Cardiac septum (tissue), 1 donor: ENCODE measurements at regions not wholly inside any gene's neighbourhood (a gene's known extent, or its start where the extent isn't known, plus 50 kb on each side); places are given as distances from the start of the nearest gene placed in this dataset.

Experiments
- DNase-seq: peaks from one replicate; pipeline ENCODE4 v3.0.0-alpha.2; 2020; ENCODE audit warnings: low spot score
- intact Hi-C: fragments of 100-400 bp; cut with DNase I; formaldehyde crosslinking; loops from one replicate; pipeline ENCODE4 v1.14.0; 2022
- donor health status: DM: no; HTN: no; CAD: no.

- intact Hi-C loops = no loop called here
- DNase-seq = no peak
These were observed 49.7 kb downstream of the GLI2 start for GRCh38 chr2:120785228-120785966.

- no peak for DNase-seq
- intact Hi-C loops = no loop called here
These were observed 50.6 kb downstream of the GLI2 start for GRCh38 chr2:120786038-120786960.

GRCh38 chr2:120787111-120787821, 51.6 kb downstream of the GLI2 start:
- intact Hi-C loops = no loop called here
- no peak for DNase-seq

- no peak for DNase-seq
These were observed 52.4 kb downstream of the GLI2 start for GRCh38 chr2:120787822-120788700.

GRCh38 chr2:120791243-120791961, 55.7 kb downstream of the GLI2 start:
- no peak for DNase-seq
- intact Hi-C loops = no loop called here

More at GRCh38 chr2:120787822-120788700, 52.4 kb downstream of the GLI2 start:
- intact Hi-C loops = no loop called here

GRCh38 chr2:120791962-120792297, 56.3 kb downstream of the GLI2 start:
- DNase-seq = no peak
- intact Hi-C loops = no loop called here

- intact Hi-C loops = no loop called here
- no peak for DNase-seq
These were observed 58.2 kb downstream of the GLI2 start for GRCh38 chr2:120793682-120794403.

- intact Hi-C loops = no loop called here
- no peak for DNase-seq
These were observed 59.0 kb downstream of the GLI2 start for GRCh38 chr2:120794716-120795115.

GRCh38 chr2:120796094-120796493, 60.4 kb downstream of the GLI2 start:
- no peak for DNase-seq
- intact Hi-C loops = no loop called here

GRCh38 chr2:120797421-120798221, 62.0 kb downstream of the GLI2 start:
- no peak for DNase-seq
- intact Hi-C loops = no loop called here

- DNase-seq = no peak
- intact Hi-C loops = no loop called here
These were observed 63.0 kb downstream of the GLI2 start for GRCh38 chr2:120798567-120799247.

- no peak for DNase-seq
- intact Hi-C loops = no loop called here
These were observed 66.5 kb downstream of the GLI2 start for GRCh38 chr2:120802158-120802557.

GRCh38 chr2:120802867-120803484, 67.3 kb downstream of the GLI2 start:
- intact Hi-C loops = no loop called here
- DNase-seq = no peak

- intact Hi-C loops = no loop called here
- DNase-seq = no peak
These were observed 68.2 kb downstream of the GLI2 start for GRCh38 chr2:120803764-120804335.

GRCh38 chr2:120804459-120804858, 68.8 kb downstream of the GLI2 start:
- DNase-seq = no peak
- intact Hi-C loops = no loop called here

- intact Hi-C loops = no loop called here
- no peak for DNase-seq
These were observed 69.3 kb downstream of the GLI2 start for GRCh38 chr2:120805011-120805410.
